ENCODE measurements at regions not wholly inside any gene's neighbourhood (a gene's known extent, or its start where the extent isn't known, plus 50 kb on each side); places are given as distances from the start of the nearest gene placed in this dataset.

DNA sequence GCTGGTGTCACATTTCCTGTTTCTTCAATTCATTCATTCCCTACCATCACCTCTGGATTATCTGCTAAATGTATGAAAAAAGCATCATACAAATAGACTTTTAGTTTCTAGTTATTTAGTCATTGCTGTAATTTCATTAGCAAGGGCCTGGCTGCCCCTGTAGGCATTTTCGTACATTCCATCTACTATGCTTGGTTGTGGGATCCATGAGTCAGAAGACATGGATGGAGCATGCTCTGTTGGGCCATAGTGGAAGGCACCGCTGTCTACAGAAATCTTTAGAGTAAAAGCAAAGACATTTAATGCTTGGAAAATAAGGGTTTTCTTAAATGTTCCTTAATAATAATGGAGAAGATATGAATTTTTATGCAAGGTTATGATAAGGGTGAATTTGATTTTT is 324.8 kb upstream of the MEIS1 start:
- DNase-seq = no peak
- Mint-ChIP-seq H3K4me3 (ENCODE audit: unreplicated experiment) (no peak overlapping the region), H3K9me3 (ENCODE audit: unreplicated experiment) (no peaks in the 10 kb centered on the region), H3K27ac (ENCODE audit: unreplicated experiment) (no peak overlapping the region), H3K36me3 (ENCODE audit: unreplicated experiment) (no peaks in the 10 kb centered on the region), H3K27me3 (ENCODE audit: unreplicated experiment) (no peaks in the 10 kb centered on the region), H3K4me1 (ENCODE audit: low read depth, unreplicated experiment) (peaks cover 6% of the 10 kb centered on the region)
- TF ChIP-seq, protein P1, sequence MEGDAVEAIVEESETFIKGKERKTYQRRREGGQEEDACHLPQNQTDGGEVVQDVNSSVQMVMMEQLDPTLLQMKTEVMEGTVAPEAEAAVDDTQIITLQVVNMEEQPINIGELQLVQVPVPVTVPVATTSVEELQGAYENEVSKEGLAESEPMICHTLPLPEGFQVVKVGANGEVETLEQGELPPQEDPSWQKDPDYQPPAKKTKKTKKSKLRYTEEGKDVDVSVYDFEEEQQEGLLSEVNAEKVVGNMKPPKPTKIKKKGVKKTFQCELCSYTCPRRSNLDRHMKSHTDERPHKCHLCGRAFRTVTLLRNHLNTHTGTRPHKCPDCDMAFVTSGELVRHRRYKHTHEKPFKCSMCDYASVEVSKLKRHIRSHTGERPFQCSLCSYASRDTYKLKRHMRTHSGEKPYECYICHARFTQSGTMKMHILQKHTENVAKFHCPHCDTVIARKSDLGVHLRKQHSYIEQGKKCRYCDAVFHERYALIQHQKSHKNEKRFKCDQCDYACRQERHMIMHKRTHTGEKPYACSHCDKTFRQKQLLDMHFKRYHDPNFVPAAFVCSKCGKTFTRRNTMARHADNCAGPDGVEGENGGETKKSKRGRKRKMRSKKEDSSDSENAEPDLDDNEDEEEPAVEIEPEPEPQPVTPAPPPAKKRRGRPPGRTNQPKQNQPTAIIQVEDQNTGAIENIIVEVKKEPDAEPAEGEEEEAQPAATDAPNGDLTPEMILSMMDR (IDR thresholded peaks at IDR 0.05; ENCODE audit: partially characterized antibody, unreplicated experiment) = no peak

DNA sequence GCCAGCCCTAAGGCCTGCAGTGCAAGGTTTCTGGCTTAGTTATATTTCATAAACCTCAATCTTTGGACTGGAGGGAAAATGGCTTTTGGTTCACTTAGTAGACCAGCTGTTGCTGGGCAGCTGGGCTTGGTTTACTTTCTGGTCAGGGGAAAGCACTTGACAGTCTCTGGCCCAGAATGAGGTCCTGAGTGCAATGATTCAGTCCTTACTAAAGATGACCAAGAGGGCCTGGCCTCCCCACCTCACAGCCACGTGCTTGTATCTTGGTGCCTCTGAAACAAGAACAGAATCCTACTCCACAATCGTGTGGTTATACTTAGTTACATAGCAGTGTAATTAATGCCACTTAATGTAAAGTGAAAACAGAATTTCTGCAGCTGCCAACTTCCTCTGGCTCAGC is 325.5 kb upstream of the MEIS1 start:
- DNase-seq = no peak
- peaks cover 6% of the 10 kb centered on the region for H3K4me1 Mint-ChIP-seq (ENCODE audit: low read depth, unreplicated experiment)
- H3K4me3 Mint-ChIP-seq (ENCODE audit: unreplicated experiment) = no peak overlapping the region
- H3K36me3 Mint-ChIP-seq (ENCODE audit: unreplicated experiment) = no peaks in the 10 kb centered on the region
- no peaks in the 10 kb centered on the region for H3K27me3 Mint-ChIP-seq (ENCODE audit: unreplicated experiment)
- no peaks in the 10 kb centered on the region for H3K9me3 Mint-ChIP-seq (ENCODE audit: unreplicated experiment)
- H3K27ac Mint-ChIP-seq (ENCODE audit: unreplicated experiment) = no peak overlapping the region
- TF ChIP-seq, protein P1 (IDR thresholded peaks at IDR 0.05; ENCODE audit: partially characterized antibody, unreplicated experiment) = no peak

DNA sequence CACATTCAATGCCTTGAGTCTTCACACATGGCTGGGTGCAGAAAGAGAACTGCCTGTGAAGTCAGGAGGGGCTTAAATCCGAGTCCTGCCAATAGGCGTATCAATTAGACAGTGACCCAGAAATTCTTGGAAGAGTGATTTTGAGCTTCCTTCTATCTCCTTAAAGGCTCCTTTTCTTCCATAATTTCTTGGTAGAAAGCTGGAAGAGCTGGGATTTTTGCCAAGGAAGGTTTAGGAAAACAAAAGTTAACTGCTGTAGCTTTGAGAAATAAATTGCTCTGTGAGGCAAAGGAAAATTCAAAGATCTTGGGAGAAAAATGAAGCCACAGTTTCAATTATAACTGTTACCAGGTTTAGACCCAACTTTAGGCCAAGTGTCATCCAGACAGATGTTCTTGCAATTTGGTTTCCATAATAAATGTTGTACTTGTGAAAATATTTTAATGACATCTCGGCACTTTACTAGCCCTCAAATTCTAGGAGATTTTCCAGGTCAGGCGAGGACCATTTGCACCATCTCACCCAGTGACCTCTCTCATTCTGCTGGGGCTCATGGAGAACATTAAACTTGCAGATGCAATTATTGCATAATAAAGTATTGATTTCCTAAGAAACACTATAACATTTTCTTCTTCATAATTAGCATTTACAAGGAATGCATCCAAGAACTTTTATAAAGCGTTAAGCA is 329.7 kb upstream of the MEIS1 start:
- Mint-ChIP-seq H3K4me1 (ENCODE audit: low read depth, unreplicated experiment) (no peaks in the 10 kb centered on the region), H3K9me3 (ENCODE audit: unreplicated experiment) (no peaks in the 10 kb centered on the region), H3K36me3 (ENCODE audit: unreplicated experiment) (no peaks in the 10 kb centered on the region), H3K27me3 (ENCODE audit: unreplicated experiment) (no peaks in the 10 kb centered on the region), H3K4me3 (ENCODE audit: unreplicated experiment) (no peak overlapping the region), H3K27ac (ENCODE audit: unreplicated experiment) (no peak overlapping the region)
- DNase-seq = no peak
- TF ChIP-seq, protein P1 (IDR thresholded peaks at IDR 0.05; ENCODE audit: partially characterized antibody, unreplicated experiment) = no peak

DNA sequence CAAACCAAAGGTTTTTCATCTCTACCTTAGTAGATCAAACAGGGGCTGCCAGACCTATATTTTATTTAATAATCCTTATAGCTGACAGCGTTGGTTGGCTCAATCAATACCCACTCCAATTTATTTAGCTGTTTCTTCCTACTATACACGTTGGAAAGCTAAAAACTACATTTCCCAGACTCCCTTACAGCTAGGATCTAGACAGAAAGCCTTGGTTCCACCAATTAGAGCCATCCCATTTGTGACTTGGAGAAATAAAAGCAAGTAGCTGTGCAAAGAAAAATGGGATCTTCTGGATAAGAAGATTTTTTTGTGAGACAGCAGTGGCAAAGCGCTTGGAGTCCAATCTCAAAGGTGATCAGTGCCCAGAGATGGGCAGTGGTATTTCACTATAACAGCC is 331.3 kb upstream of the MEIS1 start:
- no peak overlapping the region for H3K4me3 Mint-ChIP-seq (ENCODE audit: unreplicated experiment)
- H3K4me1 Mint-ChIP-seq (ENCODE audit: low read depth, unreplicated experiment) = no peaks in the 10 kb centered on the region
- H3K27me3 Mint-ChIP-seq (ENCODE audit: unreplicated experiment) = no peaks in the 10 kb centered on the region
- H3K36me3 Mint-ChIP-seq (ENCODE audit: unreplicated experiment) = no peaks in the 10 kb centered on the region
- H3K27ac Mint-ChIP-seq (ENCODE audit: unreplicated experiment) = no peak overlapping the region
- no peaks in the 10 kb centered on the region for H3K9me3 Mint-ChIP-seq (ENCODE audit: unreplicated experiment)
- no peak for DNase-seq
- TF ChIP-seq, protein P1 (IDR thresholded peaks at IDR 0.05; ENCODE audit: partially characterized antibody, unreplicated experiment) = no peak

DNA sequence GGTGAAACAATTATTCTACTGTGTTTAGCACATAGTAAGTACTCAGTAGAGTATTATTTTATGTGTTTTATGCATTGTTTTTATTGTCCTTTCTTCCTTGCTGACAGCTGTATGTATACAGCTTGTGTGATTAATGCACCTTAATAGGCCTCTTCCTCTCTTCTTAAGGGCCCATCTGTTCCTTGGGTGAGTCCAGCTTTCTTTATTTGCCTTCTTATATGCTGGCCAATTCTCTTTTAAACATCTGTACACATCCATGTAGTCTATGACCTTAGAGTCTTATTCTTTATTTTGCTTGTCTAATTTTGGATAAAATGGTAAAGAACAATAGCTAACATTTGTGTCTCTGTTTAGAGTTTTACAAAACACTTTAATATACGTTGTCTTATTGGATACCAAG is 333.7 kb upstream of the MEIS1 start:
- TF ChIP-seq, protein P1 (IDR thresholded peaks at IDR 0.05; ENCODE audit: partially characterized antibody, unreplicated experiment) = no peak
- Mint-ChIP-seq H3K4me3 (ENCODE audit: unreplicated experiment) (no peak overlapping the region), H3K27me3 (ENCODE audit: unreplicated experiment) (peaks cover 2% of the 10 kb centered on the region), H3K4me1 (ENCODE audit: low read depth, unreplicated experiment) (no peaks in the 10 kb centered on the region), H3K27ac (ENCODE audit: unreplicated experiment) (no peak overlapping the region), H3K9me3 (ENCODE audit: unreplicated experiment) (no peaks in the 10 kb centered on the region), H3K36me3 (ENCODE audit: unreplicated experiment) (no peaks in the 10 kb centered on the region)
- no peak for DNase-seq

Measured in glutamatergic neuron (in vitro differentiated cells).